ENCODE measurements at regions not wholly inside any gene's neighbourhood (a gene's known extent, or its start where the extent isn't known, plus 50 kb on each side); places are given as distances from the start of the nearest gene placed in this dataset.

GRCh38 chr14:98195256-98195655 is 1076.7 kb downstream of the BCL11B start:
- Mint-ChIP-seq H3K27me3 (ENCODE audit: low read depth) (no peaks in the 10 kb centered on the region), H3K4me3 (no peak overlapping the region), H3K36me3 (no peaks in the 10 kb centered on the region), H3K27ac (no peak overlapping the region), H3K4me1 (peaks cover 10% of the 10 kb centered on the region), H3K9me3 (no peaks in the 10 kb centered on the region)
- CTCF ChIA-PET = interaction anchor here (1.3 kb wide), 2 partner anchors 9 to 54 kb away, joined by 3 to 4 read pairs; no protein-coding TSS in a partner anchor
- ATAC-seq = no peak
- POLR2A ChIA-PET = interaction anchor here (0.7 kb wide), 1 partner anchor 830 kb away, joined by 3 read pairs; no protein-coding TSS in a partner anchor
- no peak for DNase-seq (ENCODE audit: low spot score)
- TF ChIP-seq ZNF512 (CRISPR knock-in tag; IDR thresholded peaks at IDR 0.05; ENCODE audit: borderline replicate concordance) = no peak
- no peak for TF ChIP-seq PRRX2 (CRISPR knock-in tag; IDR thresholded peaks at IDR 0.05)
- no peak for TF ChIP-seq TP53 (CRISPR knock-in tag; IDR thresholded peaks at IDR 0.05)

- H3K4me3 Mint-ChIP-seq = no peak overlapping the region
- CTCF ChIA-PET = no interaction called here
Observed at GRCh38 chr14:98197933-98198332, 1074.1 kb downstream of the BCL11B start.

More at GRCh38 chr14:98197933-98198332, 1074.1 kb downstream of the BCL11B start:
- POLR2A ChIA-PET = no interaction called here
- Mint-ChIP-seq H3K36me3 (no peaks in the 10 kb centered on the region), H3K4me1 (peaks cover 10% of the 10 kb centered on the region), H3K27ac (no peak overlapping the region), H3K9me3 (no peaks in the 10 kb centered on the region), H3K27me3 (ENCODE audit: low read depth) (no peaks in the 10 kb centered on the region)
- DNase-seq (ENCODE audit: low spot score) (no peak), ATAC-seq (no peak)
- TF ChIP-seq TP53 (CRISPR knock-in tag; IDR thresholded peaks at IDR 0.05) (no peak), NR1H2 (CRISPR knock-in tag; IDR thresholded peaks at IDR 0.05) (no peak), ZNF281 (CRISPR knock-in tag; IDR thresholded peaks at IDR 0.05) (no peak), MLX (CRISPR knock-in tag; IDR thresholded peaks at IDR 0.05) (no peak), OVOL2 (CRISPR knock-in tag; IDR thresholded peaks at IDR 0.05; ENCODE audit: borderline replicate concordance) (no peak), FOXJ3 (CRISPR knock-in tag; IDR thresholded peaks at IDR 0.05; ENCODE audit: borderline replicate concordance) (no peak), ZNF416 (CRISPR knock-in tag; IDR thresholded peaks at IDR 0.05) (no peak), NFE2L1 (CRISPR knock-in tag; IDR thresholded peaks at IDR 0.05) (no peak), IRF1 (CRISPR knock-in tag; IDR thresholded peaks at IDR 0.05) (no peak), PRDM15 (CRISPR knock-in tag; IDR thresholded peaks at IDR 0.05) (no peak), ZNF671 (CRISPR knock-in tag; IDR thresholded peaks at IDR 0.05) (no peak), TEAD4 (CRISPR knock-in tag; IDR thresholded peaks at IDR 0.05) (no peak)

All from WTC11 (cell line).